B cell (primary cell): ENCODE measurements at regions not wholly inside any gene's neighbourhood (a gene's known extent, or its start where the extent isn't known, plus 50 kb on each side); places are given as distances from the start of the nearest gene placed in this dataset.

Experiments
- ATAC-seq: fragments of 200-7000 bp; cut with Tn5 transposase; one replicate; pipeline ENCODE4 v1.10.0; 2021; ENCODE audit warnings: low read depth, mild to moderate bottlenecking, moderate number of reproducible peaks, moderate library complexity
- CTCF ChIA-PET: fragments of 350-600 bp; sonication (Branson Sonifier 250); formaldehyde crosslinking; loops from one replicate; lab custom pipeline; 2021; ENCODE audit warnings: antibody characterized with exemption, inconsistent platforms; lab: Charles Lee
- POLR2A ChIA-PET: fragments of 350-600 bp; sonication (Branson Sonifier 250); formaldehyde crosslinking; loops from one replicate; lab custom pipeline; 2021; ENCODE audit warnings: antibody characterized with exemption; lab: Charles Lee
- DNase-seq: peaks from one replicate; pipeline ENCODE4 v3.0.0; 2013
- H2AFZ ChIP-seq: 2 replicates; pipeline ENCODE4 v1.6.1; 2012; ENCODE audit warnings: mild to moderate bottlenecking, low read depth, low read length; ENCODE audit not compliant: insufficient read depth, poor library complexity, severe bottlenecking
- H3K27ac ChIP-seq, 2 donors: 1 replicate in 1 of 2; 2 replicates in 1 of 2; pipeline ENCODE4 v1.5.1; 2012 to 2013; ENCODE audit warnings: low read length in 2 of 2, mild to moderate bottlenecking in 2 of 2, moderate library complexity in 1 of 2
- H3K27me3 ChIP-seq, 4 experiments: fragments of 200-600 bp in 1 of 4; sonication (generic) in 1 of 4; replicated peaks in 1 of 4; 1 replicate in 2 of 4; 2 replicates in 2 of 4; pipeline versions ENCODE4 v1.6.1 to v1.7.0; 2013 to 2016; ENCODE audit warnings: low read length in 3 of 4, mild to moderate bottlenecking in 2 of 4, mixed read lengths in 1 of 4, moderate library complexity in 1 of 4; ENCODE audit not compliant: insufficient read depth in 4 of 4, control insufficient read depth in 3 of 4; ENCODE audit errors: control extremely low read depth in 1 of 4
- H3K36me3 ChIP-seq, 2 experiments: replicated peaks in 1 of 2; 1 replicate in 1 of 2; 2 replicates in 1 of 2; pipeline versions ENCODE4 v1.6.1 to v1.7.1; 2013; ENCODE audit warnings: low read length in 1 of 2; ENCODE audit not compliant: insufficient read depth in 2 of 2, control insufficient read depth in 1 of 2; ENCODE audit errors: control extremely low read depth in 1 of 2, extremely low read depth in 1 of 2
- H3K4me1 ChIP-seq, 2 donors: fragments of 200-600 bp in 1 of 2; sonication (generic) in 1 of 2; 1 replicate in 1 of 2; 2 replicates in 1 of 2; pipeline versions ENCODE4 v1.5.1 to v1.6.1; 2013 to 2017; ENCODE audit warnings: low read length in 2 of 2; ENCODE audit not compliant: control insufficient read depth in 2 of 2, insufficient read depth in 2 of 2
- H3K4me2 ChIP-seq: replicated peaks from 2 replicates; pipeline ENCODE3; 2012; ENCODE audit warnings: mild to moderate bottlenecking, low read depth, low read length; ENCODE audit not compliant: poor library complexity, severe bottlenecking
- H3K4me3 ChIP-seq, 5 experiments: fragments of 200-600 bp in 1 of 5; sonication (generic) in 1 of 5; 1 replicate in 3 of 5; 2 replicates in 2 of 5; pipeline versions ENCODE4 v1.5.1 to v1.7.0; 2011 to 2016; ENCODE audit warnings: low read length in 4 of 5, mild to moderate bottlenecking in 4 of 5, low read depth in 2 of 5, control low read depth in 1 of 5, moderate library complexity in 1 of 5; ENCODE audit not compliant: insufficient read depth in 1 of 5; ENCODE audit errors: control extremely low read depth in 1 of 5, extremely low read depth in 1 of 5
- H3K79me2 ChIP-seq: fragments of 200-600 bp; sonication (generic); one replicate; pipeline ENCODE4 v1.6.0; 2016; ENCODE audit warnings: low read length; ENCODE audit not compliant: control insufficient read depth, insufficient read depth
- H3K9ac ChIP-seq: fragments of 200-600 bp; sonication (generic); 2 replicates; pipeline ENCODE4 v1.6.1; 2017; ENCODE audit warnings: mild to moderate bottlenecking, low read length, moderate library complexity
- H3K9me3 ChIP-seq, 3 donors: one replicate each; pipeline versions ENCODE4 v1.6.1 to v1.7.1; 2013; ENCODE audit warnings: low read length in 2 of 3; ENCODE audit not compliant: control insufficient read depth in 2 of 3, insufficient read depth in 1 of 3; ENCODE audit errors: control extremely low read depth in 1 of 3
- H4K20me1 ChIP-seq: 2 replicates; pipeline ENCODE4 v1.6.0; 2012; ENCODE audit warnings: mild to moderate bottlenecking, low read length; ENCODE audit not compliant: insufficient read depth, control insufficient read depth, poor library complexity, severe bottlenecking
- H3K27ac Mint-ChIP-seq: one replicate; pipeline ENCODE4 v1.8.0; 2021; ENCODE audit warnings: mixed read lengths
- H3K27me3 Mint-ChIP-seq: one replicate; pipeline ENCODE4 v1.8.0; 2021; ENCODE audit warnings: mixed read lengths
- H3K4me1 Mint-ChIP-seq: one replicate; pipeline ENCODE4 v1.8.0; 2021; ENCODE audit warnings: mixed read lengths
- H3K4me3 Mint-ChIP-seq: one replicate; pipeline ENCODE4 v1.8.0; 2021; ENCODE audit warnings: mixed read lengths
- H3K9me3 Mint-ChIP-seq: one replicate; pipeline ENCODE4 v1.8.0; 2022; ENCODE audit warnings: mixed read lengths; ENCODE audit not compliant: insufficient read depth
- CTCF ChIP-seq: fragments of 200-600 bp; IDR thresholded peaks from one replicate; pipeline ENCODE4 v1.8.0; 2022; ENCODE audit warnings: antibody characterized with exemption, mild to moderate bottlenecking
- EZH2 ChIP-seq: IDR thresholded peaks from 2 replicates; pipeline ENCODE4 v1.6.1; 2012; ENCODE audit warnings: borderline replicate concordance, low read depth, mild to moderate bottlenecking, moderate library complexity, low read length; ENCODE audit not compliant: insufficient read depth, poor library complexity, severe bottlenecking
- WGBS: methylation state at CpG from one replicate; pipeline ENCODE4 v1.1.5; 2013; ENCODE audit warnings: missing lambda C conversion rate; ENCODE audit not compliant: insufficient coverage; 5-methylcytosine and 5-hydroxymethylcytosine counted together
- intact Hi-C: fragments of 100-400 bp; cut with micrococcal nuclease; formaldehyde crosslinking; loops from one replicate; pipeline ENCODE4 v1.10.0; 2022

DNA sequence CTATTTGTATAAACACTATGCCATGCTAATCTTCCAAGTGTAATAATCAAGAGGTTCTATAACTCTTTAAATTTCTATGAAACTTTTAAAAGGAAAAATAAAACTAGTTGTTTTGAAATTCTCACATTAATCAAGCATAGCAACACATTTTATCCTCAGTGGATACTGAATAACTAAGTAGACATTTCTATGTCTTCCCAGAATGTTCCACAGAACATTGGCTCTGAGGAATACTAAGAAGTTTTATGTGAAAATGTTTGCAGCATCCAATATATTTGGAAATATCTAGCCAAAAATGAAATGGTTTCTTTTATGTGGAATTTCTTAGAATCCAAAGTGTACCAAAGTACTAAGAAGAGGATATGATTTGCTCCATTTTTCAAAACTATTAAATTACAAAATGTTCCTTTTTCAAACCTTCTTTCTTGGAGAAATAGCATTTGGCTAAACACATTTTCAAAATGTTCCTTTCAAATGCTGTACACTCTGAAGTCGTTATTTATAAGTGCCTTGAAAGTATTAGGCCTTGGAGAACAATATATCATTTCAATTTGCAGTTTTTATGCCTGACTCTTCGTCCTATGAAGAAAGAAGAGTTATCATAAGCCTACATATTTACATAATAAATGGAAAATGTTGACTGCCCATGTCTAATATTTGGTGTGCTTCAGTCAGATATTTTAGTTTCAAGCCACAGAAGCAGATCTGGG, 175.6 kb upstream of the COX7C start:
- no CpG with 5 or more reads among the region's 2 CpGs for WGBS
- Histone ChIP-seq H3K27me3 (no peaks in the 10 kb centered on the region), H3K4me3 (no peak overlapping the region), H4K20me1 (no peaks in the 10 kb centered on the region), H3K36me3 (no peaks in the 10 kb centered on the region), H3K4me1 (no peaks in the 10 kb centered on the region), H3K9ac (no peak overlapping the region), H3K27ac (no peak overlapping the region), H3K4me2 (no peak overlapping the region), H3K9me3 (no peaks in the 10 kb centered on the region), H2AFZ (no peak overlapping the region), H3K79me2 (no peaks in the 10 kb centered on the region)
- no peaks in the 10 kb centered on the region for H3K27me3 Mint-ChIP-seq
- no peaks in the 10 kb centered on the region for H3K4me1 Mint-ChIP-seq
- ChIA-PET POLR2A (no interaction called here), CTCF (no interaction called here)
- ATAC-seq (no peak), DNase-seq (no peak)
- no peak overlapping the region for H3K27ac Mint-ChIP-seq
- intact Hi-C loops, result no loop called here
- TF ChIP-seq CTCF (no peak), EZH2 (no peak)
- H3K9me3 Mint-ChIP-seq, result no peaks in the 10 kb centered on the region
- no peak overlapping the region for H3K4me3 Mint-ChIP-seq

GRCh38 chr5:86447362-86447761, 170.4 kb upstream of the COX7C start:
- no peaks in the 10 kb centered on the region for H3K9me3 Mint-ChIP-seq
- Histone ChIP-seq H3K4me2 (no peak overlapping the region), H3K9ac (no peak overlapping the region), H4K20me1 (no peaks in the 10 kb centered on the region), H3K9me3 (no peaks in the 10 kb centered on the region), H3K4me3 (no peak overlapping the region), H3K4me1 (no peaks in the 10 kb centered on the region), H3K27me3 (no peaks in the 10 kb centered on the region), H2AFZ (no peak overlapping the region), H3K27ac (no peak overlapping the region), H3K36me3 (no peaks in the 10 kb centered on the region), H3K79me2 (no peaks in the 10 kb centered on the region)
- DNase-seq (no peak), ATAC-seq (no peak)
- CTCF ChIA-PET, result no interaction called here
- no peaks in the 10 kb centered on the region for H3K4me1 Mint-ChIP-seq
- H3K4me3 Mint-ChIP-seq, result no peak overlapping the region
- WGBS, result no CpG with 5 or more reads among the region's 1 CpG
- TF ChIP-seq EZH2, result no peak
- TF ChIP-seq CTCF, result no peak
- no peak overlapping the region for H3K27ac Mint-ChIP-seq
- intact Hi-C loops, result no loop called here
- H3K27me3 Mint-ChIP-seq, result no peaks in the 10 kb centered on the region
- POLR2A ChIA-PET, result no interaction called here
